Fibroblast of skin of right quadriceps (primary cell): ENCODE measurements at regions not wholly inside any gene's neighbourhood (a gene's known extent, or its start where the extent isn't known, plus 50 kb on each side); places are given as distances from the start of the nearest gene placed in this dataset.
"Not testable (repeated sequence)": the region's sequence is repeated elsewhere in the genome, so short reads cannot be mapped to it uniquely, and the experiment has no call there.

Experiments used
- DNase-seq: peaks from one replicate; pipeline ENCODE4 v3.0.0-alpha.2; 2013

DNA sequence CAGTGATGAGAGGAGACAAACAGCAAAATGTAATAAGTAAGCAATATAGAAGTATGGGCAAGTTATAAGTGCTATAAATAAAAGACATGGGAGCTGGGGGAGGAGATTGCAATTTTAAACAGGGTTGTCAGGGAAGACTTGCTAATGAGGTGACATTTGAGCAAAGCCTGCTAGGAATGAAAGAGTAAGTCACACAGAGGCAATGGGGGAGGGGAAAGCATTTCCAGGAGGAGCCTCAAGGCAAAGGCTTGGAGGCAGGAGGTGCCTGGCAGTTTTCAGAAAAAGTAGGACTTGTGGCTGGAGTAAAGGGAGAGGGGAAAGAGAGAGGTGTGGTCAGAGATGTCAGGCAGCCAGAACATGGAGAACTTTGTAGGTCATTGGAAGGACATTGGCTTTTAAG lies 124.4 kb upstream of the NMUR2 start:
- no peak for DNase-seq

DNA sequence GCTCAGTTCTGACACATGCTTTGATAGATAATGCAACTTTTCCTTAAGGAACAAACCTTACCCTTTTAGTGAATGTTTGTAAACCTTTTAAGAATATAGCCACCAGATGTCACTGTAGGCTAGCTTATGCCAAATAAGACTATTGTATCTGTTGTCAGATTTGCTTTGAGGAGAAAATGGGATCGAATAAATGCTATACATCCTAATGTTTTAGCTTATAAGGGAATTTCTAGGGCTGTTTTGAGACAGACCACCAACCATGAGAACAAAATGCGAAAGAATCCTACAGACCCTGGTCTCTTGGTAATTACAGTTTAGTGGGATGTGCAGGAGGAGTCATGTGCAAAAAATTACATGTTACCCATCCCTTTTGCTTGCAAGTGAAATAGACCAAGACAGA lies 127.6 kb upstream of the NMUR2 start:
- DNase-seq: peak; percentile 53

DNA sequence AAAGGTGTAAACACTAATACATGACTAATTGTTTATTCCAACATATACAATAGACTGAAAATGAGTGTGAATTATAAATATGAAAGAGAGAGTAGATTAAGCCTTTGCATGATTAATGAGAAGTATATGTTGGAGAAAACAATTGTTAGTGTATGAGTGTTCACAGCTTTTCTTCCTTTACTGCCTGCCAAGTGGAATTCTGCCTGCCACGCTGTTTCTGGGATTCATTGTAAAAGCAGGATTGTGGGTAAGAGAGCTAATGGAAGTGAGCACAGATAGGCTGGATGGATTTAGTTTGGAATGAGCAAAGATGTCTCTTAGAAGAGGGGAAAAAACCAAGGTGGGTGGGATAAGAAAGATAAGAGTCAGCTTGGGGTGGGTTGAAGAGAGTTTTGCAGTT lies 129.6 kb upstream of the NMUR2 start:
- DNase-seq: no peak

DNA sequence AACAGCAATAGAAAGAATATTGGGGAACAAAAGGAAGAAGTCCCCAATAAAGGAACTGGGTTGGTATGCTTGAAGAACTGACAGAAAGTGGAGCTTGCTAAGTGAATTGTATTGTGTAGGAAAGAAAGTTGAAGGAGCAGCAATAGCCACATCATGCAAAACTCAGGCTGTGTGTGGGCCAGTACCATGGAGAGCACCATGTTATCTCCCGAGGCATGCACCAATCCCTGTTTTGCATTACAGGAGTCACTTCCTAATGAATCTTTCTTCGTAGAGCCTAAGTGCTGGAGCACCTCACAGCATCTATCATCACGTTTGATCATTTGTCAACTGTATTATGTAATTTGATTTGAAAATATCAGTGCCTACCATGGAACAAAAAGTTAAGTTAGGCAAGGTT lies 137.7 kb upstream of the NMUR2 start:
- DNase-seq: peak; percentile 7

DNA sequence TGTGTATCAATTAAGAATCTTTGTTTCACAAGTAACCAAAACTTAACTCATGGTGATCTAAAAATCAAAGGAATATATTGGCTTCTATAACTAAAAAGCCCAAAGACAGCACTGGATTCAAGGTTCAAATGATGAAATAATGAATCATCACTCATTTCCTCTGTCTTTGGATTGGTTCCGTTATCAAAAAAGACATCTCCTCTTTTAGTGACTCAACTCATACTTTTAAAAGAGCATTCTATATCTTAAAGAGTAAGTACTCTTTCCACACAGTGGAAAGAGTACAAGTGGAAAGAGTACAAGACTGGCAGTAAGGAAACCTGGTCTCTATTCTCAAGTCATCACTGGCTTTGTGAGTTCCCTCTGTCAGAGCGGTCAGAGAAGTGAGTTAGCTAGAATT lies 141.4 kb upstream of the NMUR2 start:
- DNase-seq: no peak

DNA sequence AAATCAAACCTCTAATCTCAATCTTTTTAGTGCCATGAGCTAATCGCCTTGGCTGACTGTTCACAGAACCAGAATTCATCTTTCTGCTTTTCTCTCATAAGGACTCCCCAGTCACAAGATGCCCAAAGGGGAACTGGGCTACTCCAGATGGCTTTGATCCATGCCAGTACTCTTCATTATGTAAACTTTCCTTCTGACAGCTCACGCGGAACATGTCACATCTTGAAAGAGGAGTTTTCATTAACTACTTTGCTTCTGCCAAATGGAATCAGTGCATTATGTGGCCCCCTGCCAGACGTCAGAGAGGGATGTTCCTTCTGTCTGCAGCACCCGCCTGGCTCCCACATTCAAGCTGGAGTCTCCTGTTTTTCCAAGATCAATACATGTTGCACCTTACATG lies 142.1 kb upstream of the NMUR2 start:
- no peak for DNase-seq

DNA sequence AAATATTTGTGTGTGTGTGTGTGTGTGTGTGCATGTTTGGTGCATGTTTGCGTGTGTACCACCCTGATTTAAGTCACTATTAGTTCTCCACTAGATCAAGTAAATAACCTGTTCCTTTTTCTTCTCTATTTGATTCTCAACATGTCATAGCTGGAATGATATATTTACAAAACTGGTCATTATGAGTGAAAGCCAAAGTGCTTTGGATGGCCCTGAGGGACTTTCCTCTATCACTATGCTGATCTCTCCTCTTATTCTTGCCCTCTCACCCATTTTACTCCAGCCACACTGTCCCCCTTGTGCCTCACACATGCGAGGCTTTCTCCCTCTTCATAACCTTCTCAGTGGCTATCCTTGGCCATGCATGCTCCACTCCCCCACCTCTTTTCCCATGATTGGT lies 144.6 kb upstream of the NMUR2 start:
- DNase-seq: no peak

DNA sequence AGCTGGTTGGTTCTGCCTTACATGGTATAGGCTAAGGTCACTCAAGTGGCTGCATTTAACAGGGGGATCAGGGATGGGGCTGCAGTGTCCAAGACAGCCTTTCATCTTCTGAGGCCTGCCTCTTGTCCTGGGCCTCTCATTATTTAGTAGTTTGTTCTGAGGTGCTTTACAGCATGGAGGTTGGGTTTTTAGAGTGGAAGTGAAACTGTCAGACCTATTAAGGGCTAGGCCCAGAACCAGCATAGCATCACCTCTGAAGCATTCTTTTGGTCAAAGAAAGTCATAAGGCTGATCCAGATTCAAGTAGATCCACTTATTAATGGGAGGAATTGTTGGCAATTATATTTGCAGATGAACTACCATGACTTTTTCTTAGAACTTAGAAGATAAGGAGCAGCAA lies 146.0 kb upstream of the NMUR2 start:
- no peak for DNase-seq

DNA sequence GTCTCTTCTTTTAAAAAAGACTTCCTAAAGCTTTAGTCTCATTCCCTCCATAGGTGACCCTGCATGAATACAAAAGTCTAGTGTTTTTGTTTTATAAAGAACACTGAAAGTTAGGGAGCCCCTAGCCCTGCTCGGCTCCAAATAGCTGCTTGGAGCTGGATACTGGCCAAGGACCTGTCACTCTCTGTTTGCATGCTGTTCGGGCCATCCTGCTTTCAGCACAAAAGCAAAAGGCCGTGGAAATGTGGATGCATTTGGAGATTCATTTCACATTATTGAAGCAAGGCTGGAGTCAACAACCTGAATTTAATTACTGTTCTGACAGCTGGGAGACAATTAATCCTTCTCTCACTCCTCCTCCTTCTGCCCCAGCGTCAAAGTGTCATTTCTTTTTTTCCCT lies 151.7 kb upstream of the NMUR2 start:
- DNase-seq: no peak

DNA sequence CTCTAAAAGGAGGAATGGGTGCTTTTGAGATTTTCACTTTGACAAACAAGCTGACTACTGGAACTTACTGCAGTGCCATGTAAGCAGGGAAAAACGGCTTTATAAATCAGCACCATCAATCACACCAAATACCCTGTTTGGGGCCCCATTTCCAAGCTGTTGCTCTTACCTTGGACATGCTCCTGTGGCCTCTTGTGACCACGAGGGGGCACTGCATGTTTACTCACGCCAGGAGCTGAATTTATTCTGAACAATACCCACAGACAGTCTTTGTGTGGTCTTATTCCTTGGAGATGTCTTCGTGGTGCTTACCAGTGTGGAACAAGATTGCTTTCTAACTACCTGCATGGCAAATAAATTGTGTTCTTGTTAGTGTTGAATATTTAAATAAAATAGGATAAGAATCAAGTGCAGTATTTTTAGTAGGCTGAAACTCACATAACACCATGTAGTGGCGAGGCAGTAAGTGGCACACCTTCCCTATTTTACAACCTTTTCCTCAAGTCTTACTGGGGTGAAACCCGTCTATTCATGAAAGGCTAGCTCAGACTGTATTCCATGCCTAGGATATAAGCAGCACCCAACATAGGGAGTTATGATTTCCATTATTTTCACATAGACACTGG lies 155.5 kb upstream of the NMUR2 start:
- peak; percentile 57 for DNase-seq

DNA sequence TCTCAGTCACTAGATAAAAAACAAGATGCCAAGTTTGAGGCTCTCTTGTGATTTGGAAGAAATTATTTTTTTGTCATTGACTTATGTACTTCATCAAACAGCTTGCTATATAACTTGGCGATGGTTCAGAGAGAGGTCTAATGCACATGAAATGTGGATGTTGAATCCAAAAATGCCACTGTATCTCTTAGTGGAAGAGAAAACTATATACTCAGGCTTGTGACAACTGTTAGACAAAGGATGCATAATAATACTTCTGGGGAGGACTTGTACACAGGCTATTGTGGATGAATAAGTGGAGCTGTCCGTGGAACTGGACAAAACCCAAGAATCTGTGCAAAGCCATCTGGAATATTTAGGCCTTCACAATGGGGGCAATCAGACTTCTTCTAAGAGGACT lies 162.9 kb upstream of the NMUR2 start:
- no peak for DNase-seq

DNA sequence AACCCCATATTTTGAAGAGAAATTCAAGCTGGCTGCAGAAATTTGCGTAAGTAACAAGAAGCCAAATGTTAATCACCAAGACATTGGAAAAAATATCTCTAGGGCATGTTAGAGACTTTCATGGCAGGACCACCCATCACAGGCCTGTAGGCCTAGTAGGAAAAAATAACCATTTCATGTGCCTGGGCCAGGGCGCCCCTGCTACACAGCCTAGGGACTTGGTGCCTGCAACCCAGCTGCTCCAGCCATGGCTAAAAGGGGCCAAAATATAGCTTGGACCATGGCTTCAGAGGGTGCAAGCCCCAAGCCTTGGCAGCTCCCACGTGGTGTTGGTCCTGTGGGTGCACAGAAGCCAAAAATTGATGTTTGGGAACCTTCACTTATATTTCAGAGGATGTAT lies 167.7 kb upstream of the NMUR2 start:
- no peak for DNase-seq

DNA sequence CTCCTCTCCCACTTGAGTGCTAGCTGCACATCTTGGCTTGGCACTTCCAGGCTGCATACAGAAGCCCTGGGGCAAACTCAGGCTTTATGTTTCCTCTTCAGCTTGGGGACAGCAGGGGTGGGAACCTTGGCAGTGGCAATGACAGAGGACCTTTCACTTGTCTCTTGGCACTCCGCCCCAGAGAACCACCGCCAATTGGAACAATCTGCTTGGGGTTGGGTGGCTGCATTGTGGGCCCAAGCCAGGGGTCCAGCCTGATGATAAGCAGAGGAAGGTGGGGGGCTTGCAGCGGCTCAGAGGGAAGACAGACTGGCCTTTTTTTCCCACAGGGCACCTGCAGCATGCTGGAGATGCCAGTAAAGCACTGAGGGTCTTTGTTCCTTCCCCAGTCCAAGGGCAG lies 179.0 kb upstream of the NMUR2 start:
- DNase-seq: no peak

DNA sequence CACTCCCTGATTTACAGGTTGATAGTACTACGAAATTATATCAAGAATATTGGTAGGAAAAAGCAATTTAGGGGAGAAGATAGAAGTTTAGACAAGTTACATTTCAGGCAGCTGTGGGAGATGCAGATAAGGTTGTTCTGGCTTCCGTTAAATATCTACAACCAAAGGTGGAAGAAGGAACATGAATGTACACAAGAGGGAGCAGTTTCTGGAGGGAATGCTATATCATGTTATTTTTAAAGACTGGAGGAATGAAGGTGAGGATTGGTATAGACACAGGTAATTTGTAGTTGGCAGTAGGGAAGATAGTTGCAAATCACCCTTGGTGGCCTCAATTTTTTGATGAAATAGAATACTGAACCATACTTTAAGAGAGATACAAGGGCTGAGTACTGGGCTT lies 187.3 kb upstream of the NMUR2 start:
- DNase-seq: no peak

DNA sequence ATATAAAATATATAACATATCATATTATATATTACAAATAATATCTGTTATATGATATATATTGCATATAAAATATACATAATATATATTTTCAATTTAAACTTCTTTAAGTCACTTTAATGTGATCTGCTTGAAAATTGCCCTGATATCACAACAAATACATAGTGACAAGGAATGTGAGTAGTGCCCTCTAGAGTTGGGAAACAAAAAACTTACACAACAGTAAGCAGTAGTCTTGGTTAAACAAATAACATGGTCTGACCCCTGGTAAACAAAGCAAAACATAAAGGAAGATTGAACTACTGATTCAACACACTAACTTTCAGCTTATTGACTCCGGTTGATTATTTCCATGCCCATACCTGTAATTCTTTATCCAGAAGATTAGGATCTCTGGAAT lies 188.3 kb upstream of the NMUR2 start:
- no peak for DNase-seq

DNA sequence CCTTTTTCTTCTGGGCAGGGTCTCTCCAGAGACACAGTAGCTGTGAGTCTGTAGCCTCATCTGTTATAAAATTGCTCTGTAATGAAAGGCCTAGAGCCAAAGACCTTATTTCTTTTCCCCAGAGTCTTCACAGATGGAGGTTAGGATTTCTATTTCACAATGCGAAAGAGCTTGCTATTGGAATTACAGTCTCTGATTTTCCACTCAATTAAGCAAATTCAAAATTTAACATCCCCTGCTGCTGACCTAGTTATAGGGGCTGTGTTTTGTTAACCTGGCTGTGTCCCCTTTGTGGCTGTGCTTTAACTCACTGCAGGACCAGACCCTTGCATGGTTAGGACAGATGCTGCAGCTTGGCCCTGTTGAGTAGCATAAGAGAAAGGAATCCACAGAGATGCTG lies 190.3 kb upstream of the NMUR2 start:
- DNase-seq: no peak

DNA sequence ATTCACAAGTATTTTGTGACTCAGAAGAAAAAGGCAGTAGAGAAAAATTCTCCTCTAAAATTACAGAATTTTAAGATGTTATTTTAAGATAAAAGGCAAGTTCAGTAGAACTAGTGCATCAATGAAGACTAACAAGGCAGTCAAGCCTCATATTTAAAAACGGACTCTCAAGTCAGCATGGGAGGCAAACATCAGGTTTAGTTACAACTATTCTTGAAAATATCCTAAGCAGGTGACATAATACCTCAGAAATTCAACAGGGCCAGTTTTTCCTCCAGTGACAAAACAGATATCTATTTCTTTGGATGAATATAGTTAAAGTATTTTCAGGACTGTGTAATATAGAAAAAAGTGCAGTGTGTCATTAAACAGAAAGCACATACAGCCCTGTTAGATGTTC lies 194.0 kb upstream of the NMUR2 start:
- no peak for DNase-seq

DNA sequence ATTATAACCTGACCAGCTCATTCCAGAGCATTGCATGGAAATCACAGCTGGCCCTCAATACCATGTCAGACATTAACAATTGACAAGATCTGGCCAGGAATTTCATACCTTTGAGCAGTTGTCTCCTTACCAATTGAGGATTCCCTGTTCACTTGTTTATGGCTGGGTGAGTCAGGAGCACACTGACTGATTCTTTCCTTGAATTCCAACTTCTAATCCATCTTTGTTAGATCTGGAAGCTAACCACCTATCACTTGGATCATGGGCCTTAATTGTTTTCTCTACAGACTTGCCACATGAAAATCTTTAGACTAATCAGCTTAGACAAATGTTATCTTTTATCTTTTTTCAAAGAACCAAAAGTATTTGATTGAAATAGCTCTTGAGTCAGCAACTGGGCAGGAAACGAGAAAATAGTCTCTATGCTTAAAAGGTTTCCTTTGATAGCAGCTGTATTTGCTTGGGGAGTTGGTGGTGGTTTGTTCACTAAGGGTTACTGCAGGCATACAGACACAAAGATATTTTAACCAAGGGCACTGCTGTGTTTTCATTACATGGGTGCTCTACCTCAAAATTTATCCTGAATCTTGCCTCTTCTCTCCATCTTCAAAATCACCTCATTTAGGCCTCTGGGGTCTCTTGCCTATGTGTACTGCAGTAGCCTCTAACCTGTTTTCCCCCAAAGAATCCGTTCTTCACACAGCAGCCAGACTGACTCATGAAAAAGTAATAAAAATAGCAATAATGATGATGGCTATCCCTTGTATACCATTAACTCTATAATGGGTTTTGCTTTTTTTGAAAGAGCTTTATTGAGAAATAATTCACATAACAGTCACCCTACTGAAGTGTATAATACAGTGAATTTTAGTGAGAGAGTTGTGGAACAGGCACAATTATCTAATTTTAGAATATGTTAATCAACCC lies 197.0 kb upstream of the NMUR2 start:
- no peak for DNase-seq

DNA sequence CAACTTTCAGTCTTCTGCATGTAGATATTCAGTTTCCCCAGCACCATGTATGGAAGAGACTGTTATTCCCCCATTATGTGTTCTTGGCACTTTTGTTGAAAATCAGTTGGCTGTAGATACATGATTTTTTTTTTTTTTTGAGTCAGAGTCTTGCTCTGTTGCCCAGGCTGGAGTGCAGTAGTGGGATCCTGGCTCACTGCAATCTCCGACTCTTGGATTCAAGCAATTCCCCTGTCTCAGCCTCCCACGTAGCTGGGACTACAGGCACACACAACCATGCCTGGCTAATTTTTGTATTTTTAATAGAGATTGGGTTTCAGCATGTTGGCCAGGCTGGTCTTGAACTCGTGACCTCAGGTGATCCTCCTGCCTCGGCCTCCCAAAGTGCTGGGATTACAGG lies 201.0 kb upstream of the NMUR2 start:
- not testable (repeated sequence) for DNase-seq

DNA sequence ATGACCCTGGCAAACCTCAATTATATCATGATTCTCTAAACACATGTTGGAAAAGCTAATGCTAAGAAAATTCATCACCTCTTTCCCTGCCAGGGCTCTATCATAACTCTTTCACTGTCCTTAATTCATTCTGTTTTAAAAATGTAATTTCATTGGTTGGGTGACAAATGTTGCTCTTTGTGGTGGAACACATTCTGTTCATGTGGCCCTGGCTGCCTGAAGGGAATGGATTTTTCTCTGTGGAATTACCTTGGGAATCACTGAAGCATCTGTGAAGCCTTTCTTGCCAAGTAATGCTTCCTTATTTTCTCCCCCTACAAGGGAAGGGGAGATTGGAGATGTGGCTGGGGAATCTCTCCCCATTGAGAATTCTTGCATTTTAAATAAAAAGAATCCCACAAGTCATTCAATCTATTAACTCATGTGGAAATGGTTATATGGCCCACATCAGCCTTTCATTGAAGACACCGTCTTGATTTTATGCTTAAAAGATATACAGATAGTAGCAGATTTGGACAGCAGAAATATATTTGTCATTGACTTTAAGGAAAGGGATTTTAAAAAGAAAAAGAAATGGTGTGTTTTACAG lies 201.8 kb upstream of the NMUR2 start:
- DNase-seq: no peak

DNA sequence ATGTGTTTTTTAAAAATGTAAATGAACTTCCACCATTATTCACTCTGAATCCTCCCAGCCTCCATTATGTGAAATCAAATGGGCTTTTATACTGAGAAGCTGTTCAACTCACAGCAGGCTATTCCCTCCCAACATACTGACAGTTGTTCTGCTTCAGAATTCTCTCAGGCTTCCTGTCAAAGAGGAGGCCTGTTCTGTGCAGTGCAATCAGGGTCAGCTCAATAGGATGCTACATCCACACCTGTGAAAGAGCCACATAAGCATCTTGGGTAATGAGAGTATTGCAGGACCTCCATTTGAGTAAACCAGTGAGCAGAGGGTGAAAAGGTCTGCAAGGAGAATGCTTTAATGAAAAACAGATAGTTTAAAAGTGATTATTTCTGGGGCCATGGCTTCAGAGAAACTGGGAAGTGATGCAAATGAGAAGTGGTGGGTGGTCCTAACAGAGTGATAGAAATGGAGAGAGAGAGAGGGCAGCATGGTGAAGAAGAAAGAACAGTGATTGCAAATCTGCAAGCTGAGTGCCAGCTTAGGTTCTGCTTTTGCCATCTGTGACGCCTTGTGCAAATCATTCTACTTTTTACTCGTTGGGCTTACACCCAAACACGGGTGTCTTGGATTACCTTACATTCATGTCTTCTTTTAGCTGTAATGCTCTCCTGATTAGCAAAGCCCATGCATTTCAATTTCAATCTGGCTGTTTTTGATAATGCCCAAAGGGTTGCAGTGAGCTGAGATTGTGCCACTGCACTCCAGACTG lies 202.5 kb upstream of the NMUR2 start:
- no peak for DNase-seq

DNA sequence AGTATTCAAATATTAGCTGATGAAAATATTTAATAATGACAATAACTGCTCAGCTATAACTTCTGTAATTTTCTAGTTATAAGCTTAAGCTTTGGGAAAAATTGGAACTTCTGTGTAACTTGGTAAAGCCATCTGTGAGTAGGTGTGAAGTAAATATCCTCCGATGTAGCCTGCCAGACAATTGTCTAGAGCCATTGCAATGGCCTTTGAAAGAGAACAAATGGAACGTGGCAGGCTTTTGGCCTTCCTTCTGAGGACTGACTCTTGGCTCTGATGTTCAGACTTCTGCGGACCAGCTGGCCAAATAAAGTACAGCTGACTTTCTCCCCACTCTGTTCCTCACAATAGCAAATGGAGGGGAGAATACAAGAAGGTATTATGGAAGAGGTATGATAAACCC lies 203.4 kb upstream of the NMUR2 start:
- DNase-seq: no peak

DNA sequence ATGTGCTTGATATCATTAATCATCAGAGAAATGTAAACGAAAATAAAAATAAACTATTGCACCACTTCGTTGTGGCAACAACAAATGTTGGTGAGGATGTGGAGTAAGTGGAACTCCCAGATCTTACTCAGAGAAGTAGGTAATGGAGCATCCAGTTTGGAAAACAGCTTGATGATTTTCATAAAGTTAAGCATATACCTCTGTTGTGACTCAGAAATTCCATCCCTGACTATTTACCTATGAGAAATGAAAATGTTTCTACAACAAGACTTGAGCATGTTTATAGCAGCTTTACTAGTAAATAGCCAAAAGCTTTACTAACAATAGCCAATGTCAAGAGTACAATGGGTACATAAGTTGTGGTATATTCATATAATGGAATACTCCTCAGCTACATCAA lies 214.7 kb upstream of the NMUR2 start:
- no peak for DNase-seq

DNA sequence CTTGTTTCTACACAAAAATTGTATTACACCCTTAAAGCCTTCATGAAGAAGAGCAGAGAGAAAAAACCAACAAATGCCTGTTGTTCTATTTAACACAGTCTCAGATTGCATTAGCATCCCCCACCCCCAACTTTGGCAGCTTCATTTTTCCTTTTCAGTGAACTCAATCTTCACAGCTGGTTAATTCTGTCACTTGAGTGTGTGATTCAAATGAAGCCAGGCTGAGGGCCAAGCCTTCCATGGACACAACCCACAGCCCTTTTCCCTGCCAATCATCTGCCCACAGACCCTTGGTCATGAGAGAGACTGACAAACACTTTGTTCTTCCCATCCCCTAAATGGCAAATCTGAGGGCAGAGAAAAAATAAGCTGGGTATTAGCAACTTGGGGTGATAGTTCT lies 217.5 kb upstream of the NMUR2 start:
- DNase-seq: no peak
